22Rv1 (cell line): ENCODE measurements at regions not wholly inside any gene's neighbourhood (a gene's known extent, or its start where the extent isn't known, plus 50 kb on each side); places are given as distances from the start of the nearest gene placed in this dataset.

Experiments
- ZFX ChIP-seq: fragments of 450-650 bp; IDR thresholded peaks from 2 replicates; pipeline ENCODE4 v1.6.1; 2017; ENCODE audit warnings: antibody characterized with exemption, borderline replicate concordance
- TF ChIP-seq, protein P1 (sequence below): fragments of 450-650 bp; IDR thresholded peaks from 2 replicates; pipeline ENCODE4 v1.5.1; 2017; ENCODE audit warnings: mild to moderate bottlenecking

DNA sequence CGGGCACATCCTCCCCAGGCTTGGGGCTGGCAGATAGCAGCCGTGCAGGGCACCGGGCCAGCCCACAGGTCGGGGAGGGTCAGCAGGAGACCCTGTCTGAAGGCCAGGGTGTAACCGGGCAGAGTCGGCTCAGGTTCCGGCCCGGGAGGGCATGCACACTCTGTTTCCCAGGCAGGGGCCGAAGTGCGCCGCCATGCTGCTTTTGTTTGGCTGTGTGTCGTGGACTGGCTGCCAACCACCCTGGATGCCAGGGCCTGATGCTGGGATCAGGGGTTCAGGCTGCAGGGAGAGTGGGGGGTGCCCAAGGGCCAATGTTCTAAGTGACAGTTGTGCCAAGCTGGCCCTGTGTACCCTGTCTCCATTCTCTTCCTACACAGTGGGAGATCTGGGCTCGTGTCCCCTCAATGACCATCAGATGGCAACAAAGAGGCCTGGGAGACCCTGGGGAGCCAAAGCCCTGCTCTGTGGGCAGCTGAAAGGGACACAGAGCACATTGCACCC lies 120.9 kb upstream of the B3GAT1 start:
- TF ChIP-seq, protein P1, sequence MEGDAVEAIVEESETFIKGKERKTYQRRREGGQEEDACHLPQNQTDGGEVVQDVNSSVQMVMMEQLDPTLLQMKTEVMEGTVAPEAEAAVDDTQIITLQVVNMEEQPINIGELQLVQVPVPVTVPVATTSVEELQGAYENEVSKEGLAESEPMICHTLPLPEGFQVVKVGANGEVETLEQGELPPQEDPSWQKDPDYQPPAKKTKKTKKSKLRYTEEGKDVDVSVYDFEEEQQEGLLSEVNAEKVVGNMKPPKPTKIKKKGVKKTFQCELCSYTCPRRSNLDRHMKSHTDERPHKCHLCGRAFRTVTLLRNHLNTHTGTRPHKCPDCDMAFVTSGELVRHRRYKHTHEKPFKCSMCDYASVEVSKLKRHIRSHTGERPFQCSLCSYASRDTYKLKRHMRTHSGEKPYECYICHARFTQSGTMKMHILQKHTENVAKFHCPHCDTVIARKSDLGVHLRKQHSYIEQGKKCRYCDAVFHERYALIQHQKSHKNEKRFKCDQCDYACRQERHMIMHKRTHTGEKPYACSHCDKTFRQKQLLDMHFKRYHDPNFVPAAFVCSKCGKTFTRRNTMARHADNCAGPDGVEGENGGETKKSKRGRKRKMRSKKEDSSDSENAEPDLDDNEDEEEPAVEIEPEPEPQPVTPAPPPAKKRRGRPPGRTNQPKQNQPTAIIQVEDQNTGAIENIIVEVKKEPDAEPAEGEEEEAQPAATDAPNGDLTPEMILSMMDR = no peak
- TF ChIP-seq ZFX = no peak
